GM21576 (cell line): ENCODE measurements at regions not wholly inside any gene's neighbourhood (a gene's known extent, or its start where the extent isn't known, plus 50 kb on each side); places are given as distances from the start of the nearest gene placed in this dataset.
A peak's percentile ranks its signal among the peaks of the same experiment; 100 is the strongest.

Source experiments
- ATAC-seq: cut with Tn5 transposase; IDR thresholded peaks from one replicate; pipeline ENCODE4 v1.9.1; 2021; ENCODE audit warnings: mild to moderate bottlenecking, moderate library complexity; ENCODE audit not compliant: unreplicated experiment

- ATAC-seq = no peak
Measured at GRCh38 chr20:4370851-4371250, 121.8 kb upstream of the ADRA1D start.

- peak; percentile 88 for ATAC-seq
Measured at GRCh38 chr20:4369798-4370124, 120.7 kb upstream of the ADRA1D start.

- no peak for ATAC-seq
Measured at GRCh38 chr20:4369119-4369797, 120.2 kb upstream of the ADRA1D start.

- ATAC-seq = no peak
Measured at GRCh38 chr20:4366076-4366475, 117.0 kb upstream of the ADRA1D start.

- no peak for ATAC-seq
Measured at GRCh38 chr20:4358552-4358951, 109.5 kb upstream of the ADRA1D start.

- ATAC-seq = no peak
Measured at GRCh38 chr20:4352348-4352747, 103.3 kb upstream of the ADRA1D start.

GRCh38 chr20:4350096-4350495 is 101.0 kb upstream of the ADRA1D start:
- no peak for ATAC-seq

- no peak for ATAC-seq
Measured at GRCh38 chr20:4344670-4345069, 95.6 kb upstream of the ADRA1D start.

GRCh38 chr20:4342609-4343008 is 93.5 kb upstream of the ADRA1D start:
- no peak for ATAC-seq

GRCh38 chr20:4341804-4342485 is 92.9 kb upstream of the ADRA1D start:
- ATAC-seq = no peak

- no peak for ATAC-seq
Measured at GRCh38 chr20:4335722-4336121, 86.6 kb upstream of the ADRA1D start.

- ATAC-seq = no peak
Measured at GRCh38 chr20:4332121-4332860, 83.2 kb upstream of the ADRA1D start.

- no peak for ATAC-seq
Measured at GRCh38 chr20:4330011-4330410, 80.9 kb upstream of the ADRA1D start.

- no peak for ATAC-seq
Measured at GRCh38 chr20:4329232-4329631, 80.1 kb upstream of the ADRA1D start.

GRCh38 chr20:4328541-4328940 is 79.5 kb upstream of the ADRA1D start:
- no peak for ATAC-seq

- ATAC-seq = no peak
Measured at GRCh38 chr20:4327956-4328355, 78.9 kb upstream of the ADRA1D start.

- ATAC-seq = no peak
Measured at GRCh38 chr20:4326195-4327065, 77.3 kb upstream of the ADRA1D start.

GRCh38 chr20:4325548-4326187 is 76.6 kb upstream of the ADRA1D start:
- no peak for ATAC-seq

- ATAC-seq = no peak
Measured at GRCh38 chr20:4324611-4325243, 75.6 kb upstream of the ADRA1D start.

GRCh38 chr20:4322499-4322898 is 73.4 kb upstream of the ADRA1D start:
- no peak for ATAC-seq
